Fibroblast of lung (primary cell): ENCODE measurements at regions not wholly inside any gene's neighbourhood (a gene's known extent, or its start where the extent isn't known, plus 50 kb on each side); places are given as distances from the start of the nearest gene placed in this dataset.

Source experiments
- DNase-seq, 2 donors: peaks; one replicate each; pipeline versions ENCODE4 v3.0.0 to v3.0.0-alpha.2; 2010; ENCODE audit warnings: low read depth in 2 of 2
- H2AFZ ChIP-seq: 2 replicates; pipeline ENCODE4 v1.5.1; 2012; ENCODE audit warnings: low read length, control low read depth, inconsistent platforms
- H3K27ac ChIP-seq: 2 replicates; pipeline ENCODE4 v1.5.1; 2011; ENCODE audit warnings: low read length, control low read depth; ENCODE audit not compliant: insufficient read depth
- H3K27me3 ChIP-seq: 2 replicates; pipeline ENCODE4 v1.5.1; 2011; ENCODE audit warnings: mild to moderate bottlenecking, low read length; ENCODE audit not compliant: control insufficient read depth, insufficient read depth
- H3K36me3 ChIP-seq: 2 replicates; pipeline ENCODE4 v1.5.1; 2011; ENCODE audit warnings: low read length; ENCODE audit not compliant: control insufficient read depth, insufficient read depth
- H3K4me1 ChIP-seq: 2 replicates; pipeline ENCODE4 v1.5.1; 2011; ENCODE audit warnings: low read length; ENCODE audit not compliant: control insufficient read depth, insufficient read depth; ENCODE audit errors: extremely low read depth
- H3K4me2 ChIP-seq: 2 replicates; pipeline ENCODE4 v1.5.1; 2011; ENCODE audit warnings: low read length, control low read depth; ENCODE audit not compliant: insufficient read depth; ENCODE audit errors: extremely low read depth
- H3K4me3 ChIP-seq, 4 experiments: fragments of 200-600 bp in 1 of 4; sonication (generic) in 1 of 4; replicated peaks in 1 of 4; 2 replicates each; pipeline ENCODE4 v1.5.1; 2011 to 2016; ENCODE audit warnings: low read length in 4 of 4, low read depth in 3 of 4, mild to moderate bottlenecking in 3 of 4, control low read depth in 2 of 4, inconsistent platforms in 1 of 4, mixed read lengths in 1 of 4; ENCODE audit not compliant: insufficient read depth in 1 of 4; ENCODE audit errors: control extremely low read depth in 1 of 4
- H3K79me2 ChIP-seq: 2 replicates; pipeline ENCODE4 v1.5.1; 2012; ENCODE audit warnings: mild to moderate bottlenecking, low read length, inconsistent platforms; ENCODE audit not compliant: control insufficient read depth, insufficient read depth
- H3K9ac ChIP-seq: 2 replicates; pipeline ENCODE4 v1.5.1; 2011; ENCODE audit warnings: mild to moderate bottlenecking, low read length, control low read depth; ENCODE audit not compliant: insufficient read depth
- H3K9me3 ChIP-seq: 2 replicates; pipeline ENCODE4 v1.5.1; 2012; ENCODE audit warnings: low read depth, low read length; ENCODE audit not compliant: control insufficient read depth, insufficient read depth
- H4K20me1 ChIP-seq: 2 replicates; pipeline ENCODE4 v1.5.1; 2011; ENCODE audit warnings: low read length; ENCODE audit not compliant: control insufficient read depth, insufficient read depth; ENCODE audit errors: extremely low read depth
- EZH2 ChIP-seq: IDR thresholded peaks from 2 replicates; pipeline ENCODE4 v1.5.1; 2012; ENCODE audit warnings: low read length, control low read depth, mild to moderate bottlenecking; ENCODE audit errors: missing control alignments
- TF ChIP-seq, protein P1 (sequence below), 2 donors: IDR thresholded peaks in 1 of 2; conservative IDR thresholded peaks in 1 of 2; 1 replicate in 1 of 2; 2 replicates in 1 of 2; pipeline ENCODE4 v1.5.1; 2011 to 2012; ENCODE audit warnings: low read length in 2 of 2, control low read depth in 1 of 2, inconsistent platforms in 1 of 2, low read depth in 1 of 2, mild to moderate bottlenecking in 1 of 2

DNA sequence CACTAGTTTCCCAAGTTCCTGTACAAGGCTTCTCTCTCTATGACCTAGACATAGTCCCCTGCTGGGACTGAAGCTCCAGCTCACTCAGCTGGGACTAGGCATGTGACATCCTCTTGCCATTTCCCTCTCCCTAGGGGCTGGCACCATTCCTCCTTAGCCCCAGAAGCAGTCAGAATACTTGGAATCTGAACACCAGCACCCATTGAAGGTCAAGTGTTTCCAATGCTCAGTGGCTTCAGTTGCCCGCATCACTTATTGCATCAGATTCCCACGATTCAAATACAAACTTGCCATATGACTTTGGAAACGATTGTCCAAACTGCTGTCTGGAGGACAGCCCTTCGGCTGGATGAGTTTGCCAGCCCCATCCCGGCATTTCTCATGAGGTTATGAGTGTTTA is 65.5 kb upstream of the HOPX start:
- Histone ChIP-seq H4K20me1 (no peaks in the 10 kb centered on the region), H3K9me3 (no peaks in the 10 kb centered on the region), H3K36me3 (no peaks in the 10 kb centered on the region), H3K4me3 (no peak overlapping the region), H3K79me2 (no peaks in the 10 kb centered on the region), H3K9ac (no peak overlapping the region), H3K4me2 (no peak overlapping the region), H3K27ac (no peak overlapping the region), H3K4me1 (no peaks in the 10 kb centered on the region), H3K27me3 (no peaks in the 10 kb centered on the region), H2AFZ (no peak overlapping the region)
- TF ChIP-seq EZH2 = no peak
- TF ChIP-seq, protein P1, sequence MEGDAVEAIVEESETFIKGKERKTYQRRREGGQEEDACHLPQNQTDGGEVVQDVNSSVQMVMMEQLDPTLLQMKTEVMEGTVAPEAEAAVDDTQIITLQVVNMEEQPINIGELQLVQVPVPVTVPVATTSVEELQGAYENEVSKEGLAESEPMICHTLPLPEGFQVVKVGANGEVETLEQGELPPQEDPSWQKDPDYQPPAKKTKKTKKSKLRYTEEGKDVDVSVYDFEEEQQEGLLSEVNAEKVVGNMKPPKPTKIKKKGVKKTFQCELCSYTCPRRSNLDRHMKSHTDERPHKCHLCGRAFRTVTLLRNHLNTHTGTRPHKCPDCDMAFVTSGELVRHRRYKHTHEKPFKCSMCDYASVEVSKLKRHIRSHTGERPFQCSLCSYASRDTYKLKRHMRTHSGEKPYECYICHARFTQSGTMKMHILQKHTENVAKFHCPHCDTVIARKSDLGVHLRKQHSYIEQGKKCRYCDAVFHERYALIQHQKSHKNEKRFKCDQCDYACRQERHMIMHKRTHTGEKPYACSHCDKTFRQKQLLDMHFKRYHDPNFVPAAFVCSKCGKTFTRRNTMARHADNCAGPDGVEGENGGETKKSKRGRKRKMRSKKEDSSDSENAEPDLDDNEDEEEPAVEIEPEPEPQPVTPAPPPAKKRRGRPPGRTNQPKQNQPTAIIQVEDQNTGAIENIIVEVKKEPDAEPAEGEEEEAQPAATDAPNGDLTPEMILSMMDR (conservative IDR thresholded peaks at IDR 0.05 in 1 of 2, IDR thresholded peaks at IDR 0.05 in 1 of 2; ENCODE audit: low read depth in 1 of 2, low read length in 2 of 2) = no peak
- DNase-seq = no peak

DNA sequence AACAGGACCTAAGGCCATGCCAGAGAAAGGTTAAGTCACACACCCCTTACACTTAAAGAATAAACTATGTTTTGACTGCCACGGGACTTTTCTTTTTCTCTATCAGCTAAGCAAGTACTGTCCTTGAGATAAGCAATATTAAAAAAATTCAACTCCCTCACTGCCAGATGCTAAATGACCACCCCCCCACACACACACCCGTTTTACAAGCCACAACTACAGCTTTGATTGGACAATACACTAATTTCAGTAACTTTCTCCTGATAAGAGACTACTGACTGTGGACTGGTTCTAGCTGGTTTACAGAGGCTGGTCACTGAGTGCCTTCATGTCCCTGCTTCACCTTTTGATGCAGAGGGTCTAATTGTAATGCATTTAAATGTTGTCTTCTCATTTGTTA is 63.9 kb upstream of the HOPX start:
- no peaks in the 10 kb centered on the region for H3K27me3 ChIP-seq
- no peaks in the 10 kb centered on the region for H3K4me1 ChIP-seq
- H3K9ac ChIP-seq = no peak overlapping the region
- H3K4me2 ChIP-seq = no peak overlapping the region
- H3K9me3 ChIP-seq = no peaks in the 10 kb centered on the region
- H4K20me1 ChIP-seq = no peaks in the 10 kb centered on the region
- TF ChIP-seq, protein P1 (conservative IDR thresholded peaks at IDR 0.05 in 1 of 2, IDR thresholded peaks at IDR 0.05 in 1 of 2; ENCODE audit: low read depth in 1 of 2, low read length in 2 of 2) = no peak
- no peak for TF ChIP-seq EZH2
- H2AFZ ChIP-seq = no peak overlapping the region
- no peak for DNase-seq
- no peaks in the 10 kb centered on the region for H3K36me3 ChIP-seq
- H3K4me3 ChIP-seq = no peak overlapping the region
- H3K79me2 ChIP-seq = no peaks in the 10 kb centered on the region
- no peak overlapping the region for H3K27ac ChIP-seq

DNA sequence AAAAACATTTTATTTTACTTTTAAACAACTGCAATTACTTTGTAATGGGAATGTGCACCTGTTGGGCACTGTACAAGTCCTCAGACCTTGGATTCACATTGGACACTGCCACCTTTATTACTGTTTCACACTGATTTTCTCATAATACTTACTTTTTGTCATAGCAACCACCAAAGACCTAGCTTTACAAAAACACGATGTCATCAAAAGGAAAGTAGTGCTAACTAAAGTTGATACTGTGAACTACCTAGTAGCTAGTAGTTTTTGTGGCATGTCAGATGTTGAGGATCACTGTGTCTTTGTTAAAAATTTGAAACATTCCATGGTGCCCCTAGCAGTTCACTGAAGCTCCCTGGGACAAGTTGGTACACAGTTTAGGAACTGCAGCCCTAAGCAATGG is 62.9 kb upstream of the HOPX start:
- H3K27me3 ChIP-seq = no peaks in the 10 kb centered on the region
- H3K27ac ChIP-seq = no peak overlapping the region
- no peaks in the 10 kb centered on the region for H4K20me1 ChIP-seq
- no peaks in the 10 kb centered on the region for H3K36me3 ChIP-seq
- no peaks in the 10 kb centered on the region for H3K4me1 ChIP-seq
- no peak overlapping the region for H2AFZ ChIP-seq
- no peak overlapping the region for H3K4me2 ChIP-seq
- DNase-seq = no peak
- H3K79me2 ChIP-seq = no peaks in the 10 kb centered on the region
- no peak overlapping the region for H3K4me3 ChIP-seq
- TF ChIP-seq EZH2 = no peak
- TF ChIP-seq, protein P1 (conservative IDR thresholded peaks at IDR 0.05 in 1 of 2, IDR thresholded peaks at IDR 0.05 in 1 of 2; ENCODE audit: low read depth in 1 of 2, low read length in 2 of 2) = no peak
- H3K9ac ChIP-seq = no peak overlapping the region
- no peaks in the 10 kb centered on the region for H3K9me3 ChIP-seq
